ENCODE measurements at regions not wholly inside any gene's neighbourhood (a gene's known extent, or its start where the extent isn't known, plus 50 kb on each side); places are given as distances from the start of the nearest gene placed in this dataset.

- no peak for DNase-seq
Observed at GRCh38 chr6:168130697-168131371, 51.8 kb upstream of the FRMD1 start.

DNA sequence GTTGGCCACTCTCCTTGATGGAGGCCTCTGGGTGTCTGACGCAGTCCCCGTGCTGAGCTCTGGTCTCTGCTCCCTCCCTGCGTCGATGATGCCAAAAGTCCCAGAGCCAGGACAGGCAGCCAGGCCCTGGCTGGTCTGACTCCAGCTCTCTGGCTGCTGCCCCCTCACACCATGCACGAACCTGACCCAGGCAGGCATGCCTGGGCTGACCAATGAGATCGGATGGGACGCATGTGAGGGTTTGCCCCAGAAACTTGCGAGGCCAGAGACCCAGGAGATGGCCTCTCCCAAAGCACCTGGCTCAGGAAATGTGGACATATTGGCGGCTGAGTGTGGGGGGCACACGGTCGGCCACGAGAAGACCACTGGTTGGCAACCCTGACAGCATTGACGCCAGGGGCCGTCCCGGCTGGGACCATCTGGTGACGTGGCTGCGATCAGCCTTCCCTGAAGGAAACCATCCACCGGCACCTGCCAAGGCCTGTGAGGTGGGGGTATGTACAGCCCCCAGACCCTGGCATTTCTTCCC lies 51.2 kb upstream of the FRMD1 start:
- DNase-seq: no peak

DNA sequence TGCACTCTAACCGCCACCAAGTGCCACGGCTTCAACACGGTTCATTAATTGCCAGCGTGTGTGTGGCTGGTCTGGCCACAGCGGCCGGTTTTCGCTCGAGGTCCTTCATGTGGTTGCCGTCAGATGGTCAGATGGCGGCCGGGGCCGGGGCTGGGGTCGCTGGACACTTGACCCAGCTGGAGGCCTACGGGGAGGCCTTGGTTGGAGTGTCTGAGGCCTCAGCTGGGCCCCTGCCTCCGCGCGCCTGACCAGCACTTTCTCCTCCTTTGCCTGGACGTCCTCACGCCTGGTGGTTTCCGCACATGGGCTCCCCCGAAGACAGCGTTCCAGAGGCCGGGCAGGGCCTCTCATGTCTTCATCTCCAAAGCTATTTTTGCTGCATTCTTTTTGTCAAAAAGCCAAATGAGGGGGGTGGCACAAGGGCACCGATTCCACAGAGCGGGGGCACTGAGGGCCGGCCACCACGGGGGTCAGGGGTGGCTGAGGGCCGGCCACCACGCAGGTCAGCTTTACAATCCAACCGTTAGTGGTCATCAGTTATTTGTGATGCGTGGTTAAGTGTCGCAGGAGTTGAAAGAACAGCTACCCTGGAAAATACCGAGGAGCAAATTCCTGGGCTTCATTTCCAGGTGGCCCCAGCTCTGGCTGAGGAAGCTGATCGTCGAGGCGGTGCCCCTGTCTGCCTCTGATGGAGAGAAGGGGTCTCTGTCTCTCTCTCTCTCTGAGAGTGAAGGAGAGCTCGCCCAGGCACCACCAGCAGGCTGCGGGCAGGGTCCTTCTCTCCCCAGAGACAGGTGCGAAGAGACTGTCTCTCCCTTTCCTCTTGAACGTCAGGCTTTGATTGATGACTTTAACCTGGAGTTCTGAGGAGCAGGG lies 50.5 kb upstream of the FRMD1 start:
- DNase-seq: no peak

- DNase-seq: no peak
Observed at GRCh38 chr6:168128631-168129291, 49.7 kb upstream of the FRMD1 start.
